Naive thymus-derived CD4-positive, alpha-beta T cell (primary cell): ENCODE measurements at regions not wholly inside any gene's neighbourhood (a gene's known extent, or its start where the extent isn't known, plus 50 kb on each side); places are given as distances from the start of the nearest gene placed in this dataset.

ENCODE experiments used
- ATAC-seq: fragments of 150-1000 bp; cut with Tn5 transposase; 2 replicates; pipeline ENCODE4 v1.10.0; 2021; ENCODE audit warnings: mild to moderate bottlenecking, moderate library complexity
- CTCF ChIA-PET: fragments of 350-600 bp; sonication (Branson Sonifier 250); formaldehyde crosslinking; loops from one replicate; lab custom pipeline; 2021; ENCODE audit warnings: antibody characterized with exemption; lab: Charles Lee
- POLR2A ChIA-PET: fragments of 350-600 bp; sonication (Branson Sonifier 250); formaldehyde crosslinking; loops from one replicate; lab custom pipeline; 2021; ENCODE audit warnings: antibody characterized with exemption, inconsistent platforms; lab: Charles Lee
- DNase-seq, 9 donors: peaks; one replicate each; pipeline versions ENCODE4 v3.0.0 to v3.0.0-alpha.2; 2020 to 2022; ENCODE audit warnings: mixed read lengths in 1 of 9
- H3K27ac ChIP-seq: one replicate; pipeline ENCODE4 v1.7.0; 2013; ENCODE audit warnings: mild to moderate bottlenecking, low read depth, low read length, moderate library complexity
- H3K27me3 ChIP-seq, 2 donors: one replicate each; pipeline ENCODE4 v1.7.0; 2013; ENCODE audit warnings: low read length in 2 of 2, mild to moderate bottlenecking in 2 of 2, moderate library complexity in 2 of 2; ENCODE audit not compliant: control insufficient read depth in 2 of 2, insufficient read depth in 2 of 2
- H3K36me3 ChIP-seq, 3 experiments: 1 replicate in 2 of 3; 2 replicates in 1 of 3; pipeline ENCODE4 v1.7.0; 2013; ENCODE audit warnings: low read length in 3 of 3, mild to moderate bottlenecking in 3 of 3, moderate library complexity in 1 of 3; ENCODE audit not compliant: insufficient read depth in 3 of 3, control insufficient read depth in 2 of 3
- H3K4me1 ChIP-seq, 2 donors: one replicate each; pipeline ENCODE4 v1.7.0; 2013; ENCODE audit warnings: low read length in 2 of 2, mild to moderate bottlenecking in 2 of 2, moderate library complexity in 1 of 2; ENCODE audit not compliant: control insufficient read depth in 2 of 2, insufficient read depth in 2 of 2
- H3K4me3 ChIP-seq: 2 replicates; pipeline ENCODE4 v1.7.0; 2013; ENCODE audit warnings: mild to moderate bottlenecking, low read length
- H3K9me3 ChIP-seq, 3 experiments: 1 replicate in 2 of 3; 2 replicates in 1 of 3; pipeline ENCODE4 v1.7.0; 2013; ENCODE audit warnings: low read length in 3 of 3; ENCODE audit not compliant: control insufficient read depth in 2 of 3
- H3K27ac Mint-ChIP-seq, 9 donors: one replicate each; pipeline ENCODE4 v1.8.0; 2020 to 2022; ENCODE audit warnings: mixed read lengths in 9 of 9, mild to moderate bottlenecking in 8 of 9, moderate library complexity in 5 of 9, inconsistent platforms in 2 of 9
- H3K27me3 Mint-ChIP-seq, 5 donors: one replicate each; pipeline ENCODE4 v1.8.0; 2021 to 2022; ENCODE audit warnings: mixed read lengths in 5 of 5, mild to moderate bottlenecking in 1 of 5
- H3K36me3 Mint-ChIP-seq, 5 donors: one replicate each; pipeline ENCODE4 v1.8.0; 2020 to 2022; ENCODE audit warnings: mixed read lengths in 5 of 5, mild to moderate bottlenecking in 3 of 5, inconsistent platforms in 1 of 5
- H3K4me1 Mint-ChIP-seq, 7 donors: one replicate each; pipeline ENCODE4 v1.8.0; 2020 to 2022; ENCODE audit warnings: mixed read lengths in 7 of 7, mild to moderate bottlenecking in 3 of 7, inconsistent platforms in 1 of 7
- H3K4me3 Mint-ChIP-seq, 10 donors: one replicate each; pipeline ENCODE4 v1.8.0; 2020 to 2022; ENCODE audit warnings: mild to moderate bottlenecking in 10 of 10, mixed read lengths in 10 of 10, moderate library complexity in 6 of 10, inconsistent platforms in 2 of 10
- H3K9me3 Mint-ChIP-seq, 11 donors: one replicate each; pipeline ENCODE4 v1.8.0; 2020 to 2022; ENCODE audit warnings: mixed read lengths in 11 of 11, mild to moderate bottlenecking in 4 of 11, inconsistent platforms in 1 of 11, moderate library complexity in 1 of 11
- intact Hi-C, 2 donors: fragments of 100-400 bp; cut with micrococcal nuclease; formaldehyde crosslinking; loops; one replicate each; pipeline ENCODE4 v1.15.1; 2023

- H3K4me1 ChIP-seq, result no peaks in the 10 kb centered on the region
- intact Hi-C loops, result no loop called here
- no peak overlapping the region for H3K4me3 ChIP-seq
- H3K36me3 ChIP-seq, result no peaks in the 10 kb centered on the region
- POLR2A ChIA-PET, result no interaction called here
- H3K4me1 Mint-ChIP-seq, result no peaks in the 10 kb centered on the region
- ATAC-seq, result no peak
- no peaks in the 10 kb centered on the region for H3K36me3 Mint-ChIP-seq
- CTCF ChIA-PET, result no interaction called here
- H3K9me3 ChIP-seq, result no peaks in the 10 kb centered on the region
- DNase-seq, result no peak
- H3K27ac ChIP-seq, result no peak overlapping the region
- no peak overlapping the region for H3K27ac Mint-ChIP-seq
- H3K27me3 Mint-ChIP-seq, result peaks cover 0 to 4% (median 0%) of the 10 kb centered on the region in 5 donors
- no peak overlapping the region for H3K4me3 Mint-ChIP-seq
- no peaks in the 10 kb centered on the region for H3K27me3 ChIP-seq
- peaks cover 0 to 7% (median 0%) of the 10 kb centered on the region in 11 donors for H3K9me3 Mint-ChIP-seq
Observed at GRCh38 chr18:24817150-24817549, 356.7 kb downstream of the HRH4 start.

GRCh38 chr18:24817587-24818371 is 357.3 kb downstream of the HRH4 start:
- no peak overlapping the region for H3K4me3 ChIP-seq
- intact Hi-C loops, result no loop called here
- H3K36me3 ChIP-seq, result no peaks in the 10 kb centered on the region
- no peaks in the 10 kb centered on the region for H3K4me1 ChIP-seq
- no peaks in the 10 kb centered on the region for H3K9me3 ChIP-seq
- ATAC-seq, result no peak
- no peaks in the 10 kb centered on the region for H3K4me1 Mint-ChIP-seq
- POLR2A ChIA-PET, result no interaction called here
- H3K36me3 Mint-ChIP-seq, result no peaks in the 10 kb centered on the region
- CTCF ChIA-PET, result no interaction called here
- no peak overlapping the region for H3K27ac Mint-ChIP-seq
- H3K27ac ChIP-seq, result no peak overlapping the region
- H3K27me3 Mint-ChIP-seq, result peaks cover 0 to 4% (median 0%) of the 10 kb centered on the region in 5 donors
- peaks cover 0 to 9% (median 0%) of the 10 kb centered on the region in 11 donors for H3K9me3 Mint-ChIP-seq
- H3K4me3 Mint-ChIP-seq, result no peak overlapping the region
- no peak for DNase-seq
- no peaks in the 10 kb centered on the region for H3K27me3 ChIP-seq

- Mint-ChIP-seq H3K36me3 (no peaks in the 10 kb centered on the region), H3K27me3 (peaks cover 0 to 4% (median 0%) of the 10 kb centered on the region in 5 donors), H3K4me1 (no peaks in the 10 kb centered on the region), H3K4me3 (no peak overlapping the region), H3K27ac (no peak overlapping the region), H3K9me3 (peaks cover 0 to 9% (median 0%) of the 10 kb centered on the region in 11 donors)
- ChIA-PET POLR2A (no interaction called here), CTCF (no interaction called here)
- Histone ChIP-seq H3K4me3 (no peak overlapping the region), H3K27me3 (no peaks in the 10 kb centered on the region), H3K27ac (no peak overlapping the region), H3K4me1 (no peaks in the 10 kb centered on the region), H3K36me3 (no peaks in the 10 kb centered on the region), H3K9me3 (no peaks in the 10 kb centered on the region)
- intact Hi-C loops, result no loop called here
- ATAC-seq (no peak), DNase-seq (no peak)
Observed at GRCh38 chr18:24818441-24818840, 358.0 kb downstream of the HRH4 start.

GRCh38 chr18:24819141-24819890 is 358.9 kb downstream of the HRH4 start:
- Histone ChIP-seq H3K4me1 (no peaks in the 10 kb centered on the region), H3K27ac (no peak overlapping the region), H3K27me3 (no peaks in the 10 kb centered on the region), H3K36me3 (no peaks in the 10 kb centered on the region), H3K9me3 (no peaks in the 10 kb centered on the region), H3K4me3 (no peak overlapping the region)
- peaks cover 0 to 6% (median 0%) of the 10 kb centered on the region in 11 donors for H3K9me3 Mint-ChIP-seq
- H3K4me1 Mint-ChIP-seq, result no peaks in the 10 kb centered on the region
- H3K27me3 Mint-ChIP-seq, result peaks cover 0 to under 1% (median 0%) of the 10 kb centered on the region in 5 donors
- no peak for ATAC-seq
- no peak overlapping the region for H3K4me3 Mint-ChIP-seq
- DNase-seq, result no peak
- no peaks in the 10 kb centered on the region for H3K36me3 Mint-ChIP-seq
- intact Hi-C loops, result no loop called here
- CTCF ChIA-PET, result no interaction called here
- POLR2A ChIA-PET, result no interaction called here
- H3K27ac Mint-ChIP-seq, result no peak overlapping the region

GRCh38 chr18:24825397-24825796 is 365.0 kb downstream of the HRH4 start:
- H3K9me3 Mint-ChIP-seq, result peaks cover 0 to 9% (median 1%) of the 10 kb centered on the region in 11 donors
- no peaks in the 10 kb centered on the region for H3K4me1 ChIP-seq
- no peak for DNase-seq
- no peak overlapping the region for H3K4me3 ChIP-seq
- no peaks in the 10 kb centered on the region for H3K36me3 Mint-ChIP-seq
- POLR2A ChIA-PET, result no interaction called here
- H3K27ac Mint-ChIP-seq, result no peak overlapping the region
- H3K27me3 ChIP-seq, result no peaks in the 10 kb centered on the region
- H3K9me3 ChIP-seq, result no peaks in the 10 kb centered on the region
- H3K36me3 ChIP-seq, result no peaks in the 10 kb centered on the region
- H3K4me1 Mint-ChIP-seq, result no peaks in the 10 kb centered on the region
- peaks cover 0 to 14% (median 2%) of the 10 kb centered on the region in 5 donors for H3K27me3 Mint-ChIP-seq
- no peak overlapping the region for H3K4me3 Mint-ChIP-seq
- no peak for ATAC-seq
- H3K27ac ChIP-seq, result no peak overlapping the region
- intact Hi-C loops, result no loop called here
- CTCF ChIA-PET, result no interaction called here

- H3K4me1 Mint-ChIP-seq, result no peaks in the 10 kb centered on the region
- peak overlapping the region in 1 of 9 donors; percentile 42 for H3K27ac Mint-ChIP-seq
- H3K36me3 Mint-ChIP-seq, result no peaks in the 10 kb centered on the region
- H3K9me3 Mint-ChIP-seq, result peaks cover 0 to 9% (median 1%) of the 10 kb centered on the region in 11 donors
- no peaks in the 10 kb centered on the region for H3K9me3 ChIP-seq
- no peaks in the 10 kb centered on the region for H3K4me1 ChIP-seq
- no peak for ATAC-seq
- intact Hi-C loops, result no loop called here
- no peaks in the 10 kb centered on the region for H3K36me3 ChIP-seq
- ChIA-PET CTCF (no interaction called here), POLR2A (no interaction called here)
- no peak overlapping the region for H3K4me3 Mint-ChIP-seq
- H3K27ac ChIP-seq, result no peak overlapping the region
- H3K27me3 ChIP-seq, result no peaks in the 10 kb centered on the region
- no peak overlapping the region for H3K4me3 ChIP-seq
- DNase-seq, result no peak
- peaks cover 0 to 21% (median 5%) of the 10 kb centered on the region in 5 donors for H3K27me3 Mint-ChIP-seq
Observed at GRCh38 chr18:24826605-24827004, 366.2 kb downstream of the HRH4 start.
